ENCODE measurements at regions not wholly inside any gene's neighbourhood (a gene's known extent, or its start where the extent isn't known, plus 50 kb on each side); places are given as distances from the start of the nearest gene placed in this dataset.

DNA sequence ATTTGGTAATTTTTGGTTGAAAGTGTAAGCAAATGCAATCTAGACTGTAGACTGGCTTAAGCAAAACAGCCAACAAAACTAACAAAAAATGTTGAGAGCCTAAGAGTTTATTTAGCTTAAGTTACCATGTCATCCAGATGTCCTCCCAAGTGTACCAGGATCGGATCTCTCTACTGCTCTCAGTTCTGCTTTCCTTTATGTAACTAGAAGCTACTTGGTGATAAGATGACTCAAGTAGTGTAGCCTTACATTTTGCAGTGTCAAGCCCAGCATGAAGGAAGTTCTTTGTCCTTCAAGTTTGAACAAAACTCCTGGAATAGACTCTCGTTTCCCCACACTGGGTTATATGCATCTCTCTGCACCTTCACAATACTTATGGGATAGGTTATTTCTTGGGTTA is 1500.0 kb downstream of the STIM2 start:
- H3K4me1 ChIP-seq (ENCODE audit: insufficient read depth, low read length): no peaks in the 10 kb centered on the region
- no peak for ATAC-seq (ENCODE audit: poor library complexity)
- Mint-ChIP-seq H3K9me3 (peaks cover 2% of the 10 kb centered on the region), H3K36me3 (ENCODE audit: low read depth) (no peaks in the 10 kb centered on the region), H3K4me1 (ENCODE audit: low read depth) (no peaks in the 10 kb centered on the region), H3K27me3 (no peaks in the 10 kb centered on the region), H3K4me3 (no peak overlapping the region), H3K27ac (no peak overlapping the region)
- H3K36me3 ChIP-seq (ENCODE audit: insufficient read depth, low read length): no peaks in the 10 kb centered on the region
- intact Hi-C loops (cut with DNase I, micrococcal nuclease): no loop called here
- H3K27me3 ChIP-seq (ENCODE audit: control insufficient read depth in 1 of 2, insufficient read depth in 2 of 2, low read length in 2 of 2): no peaks in the 10 kb centered on the region
- no peak for DNase-seq
- CTCF ChIA-PET: no interaction called here
- H3K4me3 ChIP-seq (ENCODE audit: low read length): no peak overlapping the region
- H3K9me3 ChIP-seq (ENCODE audit: control insufficient read depth in 1 of 2, insufficient read depth in 1 of 2, low read length in 2 of 2): peaks cover 0 to 4% of the 10 kb centered on the region in 2 experiments
- TF ChIP-seq, protein P1, sequence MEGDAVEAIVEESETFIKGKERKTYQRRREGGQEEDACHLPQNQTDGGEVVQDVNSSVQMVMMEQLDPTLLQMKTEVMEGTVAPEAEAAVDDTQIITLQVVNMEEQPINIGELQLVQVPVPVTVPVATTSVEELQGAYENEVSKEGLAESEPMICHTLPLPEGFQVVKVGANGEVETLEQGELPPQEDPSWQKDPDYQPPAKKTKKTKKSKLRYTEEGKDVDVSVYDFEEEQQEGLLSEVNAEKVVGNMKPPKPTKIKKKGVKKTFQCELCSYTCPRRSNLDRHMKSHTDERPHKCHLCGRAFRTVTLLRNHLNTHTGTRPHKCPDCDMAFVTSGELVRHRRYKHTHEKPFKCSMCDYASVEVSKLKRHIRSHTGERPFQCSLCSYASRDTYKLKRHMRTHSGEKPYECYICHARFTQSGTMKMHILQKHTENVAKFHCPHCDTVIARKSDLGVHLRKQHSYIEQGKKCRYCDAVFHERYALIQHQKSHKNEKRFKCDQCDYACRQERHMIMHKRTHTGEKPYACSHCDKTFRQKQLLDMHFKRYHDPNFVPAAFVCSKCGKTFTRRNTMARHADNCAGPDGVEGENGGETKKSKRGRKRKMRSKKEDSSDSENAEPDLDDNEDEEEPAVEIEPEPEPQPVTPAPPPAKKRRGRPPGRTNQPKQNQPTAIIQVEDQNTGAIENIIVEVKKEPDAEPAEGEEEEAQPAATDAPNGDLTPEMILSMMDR (IDR thresholded peaks at IDR 0.05): no peak
- POLR2A ChIA-PET: no interaction called here
- H3K27ac ChIP-seq (ENCODE audit: low read depth in 1 of 2, low read length in 2 of 2): no peak overlapping the region

DNA sequence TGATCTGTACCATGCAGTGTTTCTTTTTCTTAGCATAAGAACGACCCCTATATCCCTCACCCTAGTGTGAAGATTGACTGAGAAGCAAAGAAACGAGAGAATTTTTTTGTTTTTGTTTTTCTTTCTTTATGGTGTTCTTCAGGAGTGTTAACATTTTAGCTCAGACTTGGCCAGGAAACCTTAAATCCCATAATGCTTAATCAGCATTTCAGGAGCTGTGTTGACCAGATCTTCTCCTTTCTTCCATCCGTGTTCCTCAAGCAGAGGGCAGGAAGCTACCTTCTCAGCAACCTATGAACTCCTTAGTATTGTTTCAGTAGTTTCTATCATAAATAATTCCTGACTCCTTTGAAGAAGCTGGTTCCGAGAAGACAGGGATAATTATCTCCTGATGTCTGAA is 1501.5 kb downstream of the STIM2 start:
- no peaks in the 10 kb centered on the region for H3K27me3 Mint-ChIP-seq
- H3K9me3 Mint-ChIP-seq: peaks cover 2% of the 10 kb centered on the region
- no peak overlapping the region for H3K4me3 Mint-ChIP-seq
- ATAC-seq (ENCODE audit: poor library complexity): no peak
- intact Hi-C loops (cut with DNase I, micrococcal nuclease): no loop called here
- Histone ChIP-seq H3K4me3 (ENCODE audit: low read length) (no peak overlapping the region), H3K27me3 (ENCODE audit: control insufficient read depth in 1 of 2, insufficient read depth in 2 of 2, low read length in 2 of 2) (no peaks in the 10 kb centered on the region), H3K9me3 (ENCODE audit: control insufficient read depth in 1 of 2, insufficient read depth in 1 of 2, low read length in 2 of 2) (no peaks in the 10 kb centered on the region), H3K36me3 (ENCODE audit: insufficient read depth, low read length) (no peaks in the 10 kb centered on the region), H3K27ac (ENCODE audit: low read depth in 1 of 2, low read length in 2 of 2) (no peak overlapping the region), H3K4me1 (ENCODE audit: insufficient read depth, low read length) (no peaks in the 10 kb centered on the region)
- no peaks in the 10 kb centered on the region for H3K4me1 Mint-ChIP-seq (ENCODE audit: low read depth)
- TF ChIP-seq, protein P1 (IDR thresholded peaks at IDR 0.05): no peak
- H3K36me3 Mint-ChIP-seq (ENCODE audit: low read depth): no peaks in the 10 kb centered on the region
- ChIA-PET POLR2A (no interaction called here), CTCF (no interaction called here)
- no peak overlapping the region for H3K27ac Mint-ChIP-seq
- no peak for DNase-seq

DNA sequence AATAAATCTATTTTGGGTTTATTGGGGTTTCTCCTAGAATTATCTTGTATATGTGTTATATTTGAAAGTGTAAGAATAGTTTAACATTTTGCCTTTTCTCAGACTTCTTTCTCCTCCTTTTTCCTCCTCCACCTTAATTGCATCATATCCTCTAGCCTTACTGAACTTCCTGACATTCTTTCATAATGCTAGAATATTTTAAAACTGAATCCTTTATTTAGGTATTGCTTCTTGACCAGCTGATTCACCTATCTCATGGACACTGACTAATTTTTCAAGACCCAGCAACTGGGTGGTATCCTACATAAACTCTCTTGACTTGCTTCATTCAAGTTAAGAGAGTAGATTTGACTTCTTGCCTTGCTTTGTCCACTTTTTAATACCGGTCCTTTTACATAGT is 1508.9 kb downstream of the STIM2 start:
- DNase-seq: no peak
- Histone ChIP-seq H3K36me3 (ENCODE audit: insufficient read depth, low read length) (no peaks in the 10 kb centered on the region), H3K27me3 (ENCODE audit: control insufficient read depth in 1 of 2, insufficient read depth in 2 of 2, low read length in 2 of 2) (no peaks in the 10 kb centered on the region), H3K9me3 (ENCODE audit: control insufficient read depth in 1 of 2, insufficient read depth in 1 of 2, low read length in 2 of 2) (peaks cover 0 to 6% of the 10 kb centered on the region in 2 experiments), H3K4me1 (ENCODE audit: insufficient read depth, low read length) (no peaks in the 10 kb centered on the region), H3K4me3 (ENCODE audit: low read length) (no peak overlapping the region), H3K27ac (ENCODE audit: low read depth in 1 of 2, low read length in 2 of 2) (no peak overlapping the region)
- CTCF ChIA-PET: no interaction called here
- POLR2A ChIA-PET: no interaction called here
- TF ChIP-seq, protein P1 (IDR thresholded peaks at IDR 0.05): no peak
- peaks cover 10% of the 10 kb centered on the region for H3K9me3 Mint-ChIP-seq
- intact Hi-C loops (cut with DNase I, micrococcal nuclease): no loop called here
- H3K4me1 Mint-ChIP-seq (ENCODE audit: low read depth): no peaks in the 10 kb centered on the region
- H3K4me3 Mint-ChIP-seq: no peak overlapping the region
- no peak overlapping the region for H3K27ac Mint-ChIP-seq
- no peaks in the 10 kb centered on the region for H3K27me3 Mint-ChIP-seq
- no peaks in the 10 kb centered on the region for H3K36me3 Mint-ChIP-seq (ENCODE audit: low read depth)
- ATAC-seq (ENCODE audit: poor library complexity): no peak

Data from CD4-positive, alpha-beta T cell (primary cell).